IPS-NIHi11 (cell line): ENCODE measurements at regions not wholly inside any gene's neighbourhood (a gene's known extent, or its start where the extent isn't known, plus 50 kb on each side); places are given as distances from the start of the nearest gene placed in this dataset.
"Not testable (repeated sequence)": the region's sequence is repeated elsewhere in the genome, so short reads cannot be mapped to it uniquely, and the experiment has no call there.

Source experiments
- DNase-seq: peaks from one replicate; pipeline ENCODE4 v3.0.0; 2012; ENCODE audit warnings: mixed read lengths, low spot score

GRCh38 chr4:79662651-79663050, 254.6 kb upstream of the GK2 start:
- DNase-seq, result no peak

DNA sequence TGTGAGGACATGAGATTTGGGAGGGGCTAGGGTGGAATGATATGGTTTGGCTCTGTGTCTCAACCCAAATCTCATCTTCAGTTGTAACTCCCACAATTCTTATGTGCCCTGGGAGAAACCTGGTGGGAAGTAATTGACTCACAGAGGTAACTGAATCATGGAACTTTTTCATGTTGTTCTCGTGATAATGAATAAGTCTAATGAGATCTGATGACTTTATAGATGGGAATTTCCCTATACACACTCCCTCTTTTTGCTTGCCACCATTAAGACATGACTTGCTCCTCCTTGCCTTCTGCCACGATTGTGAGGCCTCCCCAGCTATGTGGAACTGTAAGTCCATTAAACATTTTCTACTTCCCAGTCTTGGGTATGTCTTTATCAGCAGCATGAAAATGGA, 253.2 kb upstream of the GK2 start:
- DNase-seq, result no peak

- DNase-seq, result not testable (repeated sequence)
Measured at GRCh38 chr4:79659308-79659870, 251.4 kb upstream of the GK2 start.

DNA sequence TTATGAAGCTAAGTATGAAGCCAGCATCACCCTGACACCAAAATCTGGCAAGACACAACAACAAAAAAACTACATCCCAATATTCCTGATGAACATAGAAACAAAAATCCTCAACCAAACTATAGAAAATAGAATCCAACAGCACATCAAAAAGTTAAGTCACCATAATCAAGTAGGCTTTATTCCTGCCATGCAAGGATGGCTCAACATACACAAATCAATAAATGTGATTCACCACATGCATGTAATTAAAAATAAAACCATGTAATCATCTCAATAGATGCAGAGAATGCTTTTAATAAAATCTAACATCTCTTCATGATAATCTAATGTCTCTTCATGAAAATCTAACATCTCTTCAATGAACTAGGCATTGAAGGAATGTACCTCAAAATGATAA, 249.4 kb upstream of the GK2 start:
- no peak for DNase-seq

DNA sequence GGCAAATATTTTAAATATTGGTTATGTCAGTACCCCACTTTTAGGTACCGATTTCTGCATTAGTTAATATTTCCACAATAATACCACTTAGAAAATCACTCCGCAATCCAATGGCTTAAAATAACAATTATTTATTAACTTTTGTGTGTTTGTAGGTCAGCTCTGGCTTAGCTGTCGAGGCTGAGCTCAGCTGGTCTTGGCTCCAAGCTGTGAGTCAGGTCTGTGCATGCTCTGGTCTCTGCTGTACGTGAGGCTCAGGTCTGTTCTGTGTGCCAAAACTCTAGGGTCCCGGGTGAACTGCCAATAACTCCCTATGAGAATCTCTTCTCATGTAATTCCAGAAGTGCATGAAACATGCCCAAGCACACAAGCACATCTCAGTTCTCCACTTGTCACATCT, 245.8 kb upstream of the GK2 start:
- DNase-seq, result no peak

DNA sequence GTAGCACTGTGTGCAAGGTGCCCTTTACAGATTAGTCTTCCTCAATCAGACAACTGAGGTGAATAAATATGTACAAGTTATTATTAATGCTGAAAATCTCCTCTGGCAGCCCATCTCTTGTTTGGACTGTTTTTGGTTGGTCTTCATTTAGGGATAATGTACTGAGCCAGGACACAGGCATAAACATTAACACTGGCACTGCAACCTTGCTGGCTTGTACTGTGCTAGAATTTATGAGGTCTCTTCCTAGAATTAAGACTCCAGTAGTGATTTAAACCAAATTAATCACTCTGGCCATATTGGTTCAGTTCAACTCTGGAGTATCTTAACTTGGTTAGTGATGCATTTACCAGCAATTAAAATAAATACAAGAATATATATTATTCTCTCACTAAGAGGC, 244.7 kb upstream of the GK2 start:
- no peak for DNase-seq

- DNase-seq, result no peak
Measured at GRCh38 chr4:79652232-79652631, 244.2 kb upstream of the GK2 start.

- DNase-seq, result peak; percentile 46
Measured at GRCh38 chr4:79651456-79651855, 243.4 kb upstream of the GK2 start.

- DNase-seq, result no peak
Measured at GRCh38 chr4:79650794-79651431, 242.9 kb upstream of the GK2 start.

- DNase-seq, result no peak
Measured at GRCh38 chr4:79650217-79650616, 242.2 kb upstream of the GK2 start.

GRCh38 chr4:79645942-79646341, 237.9 kb upstream of the GK2 start:
- DNase-seq, result no peak

- no peak for DNase-seq
Measured at GRCh38 chr4:79638735-79639134, 230.7 kb upstream of the GK2 start.

- DNase-seq, result no peak
Measured at GRCh38 chr4:79636991-79637390, 229.0 kb upstream of the GK2 start.

- DNase-seq, result no peak
Measured at GRCh38 chr4:79634111-79634510, 226.1 kb upstream of the GK2 start.

DNA sequence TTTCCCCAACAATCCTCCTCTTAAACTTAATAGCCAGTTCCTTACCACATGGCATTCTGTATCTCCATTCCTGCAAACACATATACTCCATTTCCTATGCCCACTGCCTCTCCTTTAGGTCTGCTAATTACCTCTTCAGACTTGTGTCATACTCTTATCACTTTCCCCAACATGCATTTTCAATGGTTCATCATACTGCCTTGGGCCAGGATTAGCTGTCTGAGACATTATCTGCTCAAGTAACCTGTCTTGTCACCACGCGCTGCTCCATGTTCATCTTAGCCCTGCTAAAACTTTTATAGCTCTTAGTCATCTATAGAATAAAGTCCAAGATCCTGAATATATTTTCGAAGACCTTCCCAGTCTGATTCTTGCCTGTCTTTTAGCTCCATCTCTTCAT, 224.1 kb upstream of the GK2 start:
- no peak for DNase-seq

DNA sequence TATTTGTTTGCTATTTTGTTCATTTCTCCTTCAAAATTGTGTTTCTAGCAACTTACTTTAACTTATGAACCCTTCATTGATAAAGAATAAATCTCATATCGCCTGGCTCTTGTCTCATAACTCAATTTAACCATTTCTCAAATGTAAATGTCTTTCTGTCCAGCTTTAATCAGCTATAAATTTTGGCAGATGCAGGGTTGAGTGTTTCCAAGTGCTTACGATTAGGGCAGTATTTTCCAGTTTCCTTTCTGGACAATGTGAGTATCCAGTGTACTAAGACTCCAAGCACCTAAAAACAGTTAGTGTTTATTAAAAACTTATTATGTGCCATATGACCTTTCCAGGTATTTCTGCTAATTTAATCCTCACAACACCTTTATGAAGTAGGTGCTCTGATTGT, 218.6 kb upstream of the GK2 start:
- DNase-seq, result no peak

DNA sequence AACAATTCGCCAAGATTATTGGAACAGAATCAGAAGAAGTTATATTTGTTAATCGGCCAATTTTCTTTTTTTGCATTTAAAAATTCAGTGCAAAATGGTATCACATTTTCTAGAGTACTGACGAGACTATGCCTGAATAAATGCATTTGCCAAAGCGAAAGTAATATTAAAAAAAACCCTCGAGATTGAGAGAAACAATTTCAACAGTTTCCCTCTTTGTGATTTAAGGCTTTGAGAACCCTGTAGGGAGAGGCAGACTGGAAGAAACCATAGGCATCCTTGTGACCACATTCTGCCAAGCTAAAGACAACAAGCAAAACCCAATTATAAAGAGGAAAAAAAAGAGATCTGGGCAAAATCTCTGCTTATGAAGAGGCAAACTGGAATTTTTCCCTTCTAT, 218.1 kb upstream of the GK2 start:
- DNase-seq, result no peak

- no peak for DNase-seq
Measured at GRCh38 chr4:79625361-79625760, 217.3 kb upstream of the GK2 start.

GRCh38 chr4:79623021-79623870, 215.2 kb upstream of the GK2 start:
- DNase-seq, result no peak

- no peak for DNase-seq
Measured at GRCh38 chr4:79621061-79621460, 213.0 kb upstream of the GK2 start.

DNA sequence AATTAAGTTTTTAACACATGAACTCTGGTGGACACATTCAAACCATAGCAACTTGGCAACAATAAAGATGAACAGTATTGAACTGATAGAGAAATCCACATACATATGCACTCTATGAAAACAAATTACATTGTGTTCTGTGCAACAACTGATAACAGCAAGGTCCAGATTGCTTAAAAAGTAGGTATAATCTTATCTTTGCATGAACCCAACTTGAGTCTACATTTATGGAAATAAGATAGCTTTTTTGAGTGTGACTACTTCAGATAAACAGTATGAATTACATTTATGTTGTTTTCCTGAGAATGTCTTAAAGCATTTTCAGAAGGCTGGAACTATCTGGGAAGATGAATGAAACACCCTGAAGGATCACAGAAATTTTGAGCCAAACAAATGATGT, 212.6 kb upstream of the GK2 start:
- DNase-seq, result no peak

GRCh38 chr4:79613269-79613935, 205.4 kb upstream of the GK2 start:
- DNase-seq, result no peak

GRCh38 chr4:79611026-79611425, 203.0 kb upstream of the GK2 start:
- no peak for DNase-seq
